ENCODE measurements at regions not wholly inside any gene's neighbourhood (a gene's known extent, or its start where the extent isn't known, plus 50 kb on each side); places are given as distances from the start of the nearest gene placed in this dataset.

GRCh38 chr12:116687888-116688287, 50.0 kb downstream of the SPRING1 start:
- H3K36me3 ChIP-seq (ENCODE audit: control insufficient read depth in 2 of 2, insufficient read depth in 2 of 2, low read length in 2 of 2) = no peaks in the 10 kb centered on the region
- no peaks in the 10 kb centered on the region for H3K9me3 ChIP-seq (ENCODE audit: control insufficient read depth in 2 of 2, low read length in 2 of 2)
- no peak overlapping the region for H3K27ac ChIP-seq (ENCODE audit: low read depth in 2 of 2, low read length in 2 of 2)
- H3K4me3 ChIP-seq (ENCODE audit: low read length in 2 of 2) = no peak overlapping the region
- H3K4me1 ChIP-seq (ENCODE audit: control insufficient read depth in 2 of 2, insufficient read depth in 2 of 2, low read length in 2 of 2) = no peaks in the 10 kb centered on the region
- H3K27me3 ChIP-seq (ENCODE audit: control insufficient read depth in 2 of 2, insufficient read depth in 2 of 2, low read length in 2 of 2) = no peaks in the 10 kb centered on the region
- H3K9ac ChIP-seq (ENCODE audit: low read depth in 1 of 2, low read length in 2 of 2) = no peak overlapping the region

GRCh38 chr12:116684891-116685290, 53.0 kb downstream of the SPRING1 start:
- no peaks in the 10 kb centered on the region for H3K9me3 ChIP-seq (ENCODE audit: control insufficient read depth in 2 of 2, low read length in 2 of 2)
- H3K4me3 ChIP-seq (ENCODE audit: low read length in 2 of 2) = no peak overlapping the region
- no peak overlapping the region for H3K27ac ChIP-seq (ENCODE audit: low read depth in 2 of 2, low read length in 2 of 2)

GRCh38 chr12:116677202-116677661, 60.6 kb downstream of the SPRING1 start:
- Histone ChIP-seq H3K36me3 (ENCODE audit: control insufficient read depth in 2 of 2, insufficient read depth in 2 of 2, low read length in 2 of 2) (no peaks in the 10 kb centered on the region), H3K27me3 (ENCODE audit: control insufficient read depth in 2 of 2, insufficient read depth in 2 of 2, low read length in 2 of 2) (no peaks in the 10 kb centered on the region), H3K4me1 (ENCODE audit: control insufficient read depth in 2 of 2, insufficient read depth in 2 of 2, low read length in 2 of 2) (peaks cover 0 to 2% of the 10 kb centered on the region in 2 donors), H3K9ac (ENCODE audit: low read depth in 1 of 2, low read length in 2 of 2) (no peak overlapping the region), H3K4me3 (ENCODE audit: low read length in 2 of 2) (no peak overlapping the region), H3K9me3 (ENCODE audit: control insufficient read depth in 2 of 2, low read length in 2 of 2) (no peaks in the 10 kb centered on the region), H3K27ac (ENCODE audit: low read depth in 2 of 2, low read length in 2 of 2) (no peak overlapping the region)

More at GRCh38 chr12:116684891-116685290, 53.0 kb downstream of the SPRING1 start:
- no peaks in the 10 kb centered on the region for H3K4me1 ChIP-seq (ENCODE audit: control insufficient read depth in 2 of 2, insufficient read depth in 2 of 2, low read length in 2 of 2)
- H3K9ac ChIP-seq (ENCODE audit: low read depth in 1 of 2, low read length in 2 of 2) = no peak overlapping the region
- H3K27me3 ChIP-seq (ENCODE audit: control insufficient read depth in 2 of 2, insufficient read depth in 2 of 2, low read length in 2 of 2) = no peaks in the 10 kb centered on the region
- no peaks in the 10 kb centered on the region for H3K36me3 ChIP-seq (ENCODE audit: control insufficient read depth in 2 of 2, insufficient read depth in 2 of 2, low read length in 2 of 2)

DNA sequence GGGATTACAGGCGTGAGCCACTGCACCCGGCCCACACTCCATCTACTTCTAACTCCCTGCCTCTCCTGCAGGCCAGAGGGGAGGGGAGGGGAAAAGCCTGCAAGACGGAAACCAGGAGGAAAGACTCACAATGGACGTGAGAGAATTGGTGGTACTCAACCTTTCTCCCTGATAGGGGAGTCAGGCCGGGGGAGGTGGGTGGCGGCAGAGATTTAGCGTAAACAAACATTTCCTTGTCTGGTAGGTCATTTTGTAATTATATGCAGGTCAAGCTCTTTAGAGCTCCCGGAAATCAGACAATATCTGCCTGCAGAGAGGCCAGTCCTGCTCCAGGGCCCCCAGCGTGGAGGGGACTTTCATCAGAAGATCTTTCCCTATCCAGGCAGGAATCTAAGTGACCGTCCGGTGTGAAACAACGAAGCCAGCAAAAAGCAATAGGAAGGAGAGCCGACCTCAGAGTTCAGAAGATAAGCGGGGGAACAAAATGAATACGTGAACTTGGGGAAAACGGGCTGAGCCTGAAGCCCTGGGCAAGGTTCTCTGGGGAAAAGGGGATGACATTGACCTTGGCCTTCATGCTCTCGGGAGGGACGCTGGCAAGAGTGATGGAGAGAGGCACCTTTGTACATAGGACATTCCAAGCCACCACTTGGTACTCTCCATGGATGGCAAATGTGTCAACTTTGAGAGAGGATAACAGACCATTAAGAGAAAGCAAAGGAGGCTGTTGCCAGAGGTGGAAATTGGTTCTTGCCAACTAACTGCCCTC, 62.3 kb downstream of the SPRING1 start:
- no peaks in the 10 kb centered on the region for H3K27me3 ChIP-seq (ENCODE audit: control insufficient read depth in 2 of 2, insufficient read depth in 2 of 2, low read length in 2 of 2)
- peaks cover 0 to 2% of the 10 kb centered on the region in 2 donors for H3K4me1 ChIP-seq (ENCODE audit: control insufficient read depth in 2 of 2, insufficient read depth in 2 of 2, low read length in 2 of 2)
- no peaks in the 10 kb centered on the region for H3K36me3 ChIP-seq (ENCODE audit: control insufficient read depth in 2 of 2, insufficient read depth in 2 of 2, low read length in 2 of 2)
- no peaks in the 10 kb centered on the region for H3K9me3 ChIP-seq (ENCODE audit: control insufficient read depth in 2 of 2, low read length in 2 of 2)
- no peak overlapping the region for H3K27ac ChIP-seq (ENCODE audit: low read depth in 2 of 2, low read length in 2 of 2)
- no peak overlapping the region for H3K4me3 ChIP-seq (ENCODE audit: low read length in 2 of 2)
- no peak overlapping the region for H3K9ac ChIP-seq (ENCODE audit: low read depth in 1 of 2, low read length in 2 of 2)

GRCh38 chr12:116674643-116675183, 63.2 kb downstream of the SPRING1 start:
- Histone ChIP-seq H3K4me3 (ENCODE audit: low read length in 2 of 2) (no peak overlapping the region), H3K9ac (ENCODE audit: low read depth in 1 of 2, low read length in 2 of 2) (no peak overlapping the region), H3K36me3 (ENCODE audit: control insufficient read depth in 2 of 2, insufficient read depth in 2 of 2, low read length in 2 of 2) (no peaks in the 10 kb centered on the region), H3K9me3 (ENCODE audit: control insufficient read depth in 2 of 2, low read length in 2 of 2) (no peaks in the 10 kb centered on the region), H3K4me1 (ENCODE audit: control insufficient read depth in 2 of 2, insufficient read depth in 2 of 2, low read length in 2 of 2) (peaks cover 0 to 2% of the 10 kb centered on the region in 2 donors), H3K27ac (ENCODE audit: low read depth in 2 of 2, low read length in 2 of 2) (no peak overlapping the region), H3K27me3 (ENCODE audit: control insufficient read depth in 2 of 2, insufficient read depth in 2 of 2, low read length in 2 of 2) (no peaks in the 10 kb centered on the region)

DNA sequence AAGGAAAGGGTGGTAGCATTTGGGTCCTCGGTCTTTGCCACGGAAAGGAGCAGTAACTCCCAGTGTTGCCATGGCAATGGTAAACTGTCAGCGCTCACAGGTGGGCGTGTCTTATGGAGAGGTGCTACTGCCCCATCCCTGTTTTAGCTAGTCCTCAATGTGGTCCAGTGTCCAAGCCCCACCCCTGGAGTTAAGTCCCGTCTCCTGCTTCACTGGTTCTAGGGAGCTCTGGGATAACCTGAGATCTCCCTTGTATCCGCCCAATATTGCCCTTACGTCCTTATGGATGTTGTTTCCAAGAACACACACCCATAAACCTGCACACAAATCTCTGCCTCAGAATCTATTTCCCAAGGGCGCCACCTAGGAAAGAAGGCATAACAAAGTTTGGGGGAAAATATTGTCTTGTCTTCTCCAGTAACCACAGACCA, 64.2 kb downstream of the SPRING1 start:
- no peaks in the 10 kb centered on the region for H3K36me3 ChIP-seq (ENCODE audit: control insufficient read depth in 2 of 2, insufficient read depth in 2 of 2, low read length in 2 of 2)

DNA sequence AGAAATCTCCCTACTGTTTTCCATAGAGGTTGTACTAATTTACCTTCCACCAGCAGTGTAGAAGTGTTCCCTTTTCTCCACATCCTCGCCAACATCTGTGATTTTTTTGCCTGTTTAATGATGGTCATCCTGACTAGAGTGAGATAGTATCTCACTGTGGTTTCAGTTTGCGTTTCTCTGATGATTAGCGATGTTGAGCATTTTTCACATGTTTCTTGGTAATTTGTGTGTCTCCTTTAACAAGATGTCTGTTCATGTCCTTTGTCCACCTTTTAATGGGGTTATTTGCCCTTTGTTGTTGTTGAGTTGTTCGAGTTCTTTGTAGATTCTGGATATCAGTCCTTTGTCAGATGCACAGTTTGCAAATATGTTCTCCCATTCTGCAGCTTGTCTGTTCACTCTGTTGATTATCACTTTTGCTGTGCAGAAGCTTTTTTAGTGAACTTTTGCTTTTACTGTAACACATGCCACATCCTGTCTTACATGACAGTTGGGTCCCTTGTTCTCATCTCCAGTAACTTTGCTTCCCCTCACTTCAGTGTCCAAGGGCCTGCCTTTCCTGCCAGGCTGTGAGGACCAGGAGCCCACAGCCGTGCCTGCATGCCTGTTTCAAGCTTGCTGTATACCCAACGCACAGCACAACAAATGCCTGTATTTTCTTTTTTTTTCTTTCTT, 64.9 kb downstream of the SPRING1 start:
- Histone ChIP-seq H3K4me3 (ENCODE audit: low read length in 2 of 2) (peak overlapping the region in 1 of 2 donors; percentile 50), H3K9me3 (ENCODE audit: control insufficient read depth in 2 of 2, low read length in 2 of 2) (no peaks in the 10 kb centered on the region), H3K27me3 (ENCODE audit: control insufficient read depth in 2 of 2, insufficient read depth in 2 of 2, low read length in 2 of 2) (no peaks in the 10 kb centered on the region), H3K4me1 (ENCODE audit: control insufficient read depth in 2 of 2, insufficient read depth in 2 of 2, low read length in 2 of 2) (peaks cover 0 to 2% of the 10 kb centered on the region in 2 donors), H3K9ac (ENCODE audit: low read depth in 1 of 2, low read length in 2 of 2) (peak overlapping the region in 1 of 2 donors; percentile 26), H3K36me3 (ENCODE audit: control insufficient read depth in 2 of 2, insufficient read depth in 2 of 2, low read length in 2 of 2) (no peaks in the 10 kb centered on the region), H3K27ac (ENCODE audit: low read depth in 2 of 2, low read length in 2 of 2) (peak overlapping the region in 1 of 2 donors; percentile 2)

More for the DNA sequence above, 64.2 kb downstream of the SPRING1 start:
- Histone ChIP-seq H3K9ac (ENCODE audit: low read depth in 1 of 2, low read length in 2 of 2) (no peak overlapping the region), H3K27me3 (ENCODE audit: control insufficient read depth in 2 of 2, insufficient read depth in 2 of 2, low read length in 2 of 2) (no peaks in the 10 kb centered on the region), H3K9me3 (ENCODE audit: control insufficient read depth in 2 of 2, low read length in 2 of 2) (no peaks in the 10 kb centered on the region), H3K27ac (ENCODE audit: low read depth in 2 of 2, low read length in 2 of 2) (no peak overlapping the region), H3K4me1 (ENCODE audit: control insufficient read depth in 2 of 2, insufficient read depth in 2 of 2, low read length in 2 of 2) (peaks cover 0 to 2% of the 10 kb centered on the region in 2 donors), H3K4me3 (ENCODE audit: low read length in 2 of 2) (peak overlapping the region in 1 of 2 donors; percentile 26)

DNA sequence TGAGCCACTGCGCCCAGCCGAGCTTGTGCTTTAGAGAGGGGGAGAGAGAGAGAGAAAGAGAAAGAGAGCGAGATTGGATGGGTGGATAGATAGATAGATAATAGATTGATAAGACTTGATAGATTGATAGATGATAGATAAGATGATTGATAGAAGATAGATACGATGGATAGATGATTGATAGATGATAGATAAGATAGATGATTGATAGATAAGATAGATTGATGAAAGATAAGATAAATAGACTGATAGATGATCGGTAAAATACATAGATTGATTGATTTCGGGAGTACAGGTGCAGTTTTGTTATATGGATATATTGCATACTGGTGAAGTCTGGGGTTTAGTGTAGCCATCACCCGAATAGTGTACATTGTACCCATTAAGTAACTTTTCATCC, 65.9 kb downstream of the SPRING1 start:
- Histone ChIP-seq H3K36me3 (ENCODE audit: control insufficient read depth in 2 of 2, insufficient read depth in 2 of 2, low read length in 2 of 2) (no peaks in the 10 kb centered on the region), H3K27ac (ENCODE audit: low read depth in 2 of 2, low read length in 2 of 2) (no peak overlapping the region), H3K4me3 (ENCODE audit: low read length in 2 of 2) (no peak overlapping the region), H3K9me3 (ENCODE audit: control insufficient read depth in 2 of 2, low read length in 2 of 2) (no peaks in the 10 kb centered on the region), H3K9ac (ENCODE audit: low read depth in 1 of 2, low read length in 2 of 2) (no peak overlapping the region), H3K4me1 (ENCODE audit: control insufficient read depth in 2 of 2, insufficient read depth in 2 of 2, low read length in 2 of 2) (peaks cover 0 to 2% of the 10 kb centered on the region in 2 donors), H3K27me3 (ENCODE audit: control insufficient read depth in 2 of 2, insufficient read depth in 2 of 2, low read length in 2 of 2) (no peaks in the 10 kb centered on the region)

DNA sequence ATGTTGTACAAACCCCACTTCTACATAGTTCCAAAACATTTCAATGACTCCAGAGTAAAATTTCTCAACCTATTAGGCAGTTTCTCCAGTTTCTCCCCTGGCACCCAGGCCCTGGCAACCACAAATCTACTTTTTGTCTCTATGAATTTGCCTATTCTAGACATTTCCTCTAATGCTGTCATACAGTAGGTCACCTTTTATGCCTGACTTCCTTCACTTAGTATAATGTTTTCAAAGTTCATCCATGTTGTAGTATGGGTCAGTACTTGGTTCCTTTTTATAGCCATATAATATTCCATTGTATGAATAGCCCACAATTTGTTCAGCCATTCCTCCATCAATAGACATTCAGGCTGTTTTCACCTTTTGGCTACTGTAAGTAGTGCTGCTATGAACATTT, 67.0 kb downstream of the SPRING1 start:
- Histone ChIP-seq H3K27ac (ENCODE audit: low read depth in 2 of 2, low read length in 2 of 2) (no peak overlapping the region), H3K4me1 (ENCODE audit: control insufficient read depth in 2 of 2, insufficient read depth in 2 of 2, low read length in 2 of 2) (peaks cover 0 to 2% of the 10 kb centered on the region in 2 donors), H3K27me3 (ENCODE audit: control insufficient read depth in 2 of 2, insufficient read depth in 2 of 2, low read length in 2 of 2) (no peaks in the 10 kb centered on the region), H3K36me3 (ENCODE audit: control insufficient read depth in 2 of 2, insufficient read depth in 2 of 2, low read length in 2 of 2) (no peaks in the 10 kb centered on the region), H3K9ac (ENCODE audit: low read depth in 1 of 2, low read length in 2 of 2) (no peak overlapping the region), H3K4me3 (ENCODE audit: low read length in 2 of 2) (no peak overlapping the region), H3K9me3 (ENCODE audit: control insufficient read depth in 2 of 2, low read length in 2 of 2) (no peaks in the 10 kb centered on the region)

DNA sequence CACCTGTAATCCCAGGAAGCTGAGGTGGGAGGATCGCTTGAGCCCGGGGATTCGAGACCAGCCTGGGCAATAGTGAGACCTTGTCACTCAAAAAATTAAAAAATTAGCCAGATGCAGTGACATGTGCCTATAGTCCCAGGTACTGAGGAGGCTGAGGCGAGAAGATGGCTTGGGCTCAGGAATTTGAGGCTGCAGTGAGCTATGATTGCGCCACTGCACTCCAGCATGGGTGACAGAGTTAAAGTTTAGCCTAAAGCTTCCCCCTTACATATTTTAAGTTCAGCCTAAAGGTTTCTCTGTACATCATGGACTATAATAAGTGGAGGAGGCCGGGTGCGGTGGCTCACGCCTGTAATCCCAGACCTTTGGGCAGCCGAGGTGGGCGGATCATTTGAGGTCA, 70.1 kb downstream of the SPRING1 start:
- no peaks in the 10 kb centered on the region for H3K9me3 ChIP-seq (ENCODE audit: control insufficient read depth in 2 of 2, low read length in 2 of 2)
- no peak overlapping the region for H3K4me3 ChIP-seq (ENCODE audit: low read length in 2 of 2)
- H3K27me3 ChIP-seq (ENCODE audit: control insufficient read depth in 2 of 2, insufficient read depth in 2 of 2, low read length in 2 of 2) = peaks cover 0 to 2% of the 10 kb centered on the region in 2 donors
- H3K27ac ChIP-seq (ENCODE audit: low read depth in 2 of 2, low read length in 2 of 2) = no peak overlapping the region
- H3K9ac ChIP-seq (ENCODE audit: low read depth in 1 of 2, low read length in 2 of 2) = no peak overlapping the region
- H3K36me3 ChIP-seq (ENCODE audit: control insufficient read depth in 2 of 2, insufficient read depth in 2 of 2, low read length in 2 of 2) = no peaks in the 10 kb centered on the region
- no peaks in the 10 kb centered on the region for H3K4me1 ChIP-seq (ENCODE audit: control insufficient read depth in 2 of 2, insufficient read depth in 2 of 2, low read length in 2 of 2)

Data from mucosa of rectum (tissue), 2 donors.